ENCODE measurements at regions not wholly inside any gene's neighbourhood (a gene's known extent, or its start where the extent isn't known, plus 50 kb on each side); places are given as distances from the start of the nearest gene placed in this dataset.
"Not testable (repeated sequence)": the region's sequence is repeated elsewhere in the genome, so short reads cannot be mapped to it uniquely, and the experiment has no call there.

DNA sequence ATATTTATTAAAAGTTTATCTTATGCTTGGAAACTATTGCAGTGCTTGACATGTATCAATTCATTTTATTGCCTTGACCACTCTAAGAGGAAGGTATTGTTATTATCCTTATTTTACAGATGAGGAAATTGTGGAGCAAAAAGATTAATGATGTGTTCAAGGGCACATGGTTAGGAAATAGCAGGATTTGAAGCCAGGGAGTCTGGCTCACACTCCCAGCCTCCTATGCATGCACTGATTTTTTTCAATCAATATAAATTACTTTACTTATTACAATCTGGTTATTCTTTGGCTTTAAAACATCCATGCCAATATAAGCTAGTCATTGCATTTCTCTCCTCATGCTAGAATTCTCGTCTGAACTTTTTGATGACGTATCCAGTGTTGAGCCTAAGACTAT, 94.2 kb upstream of the TBX5 start:
- Histone ChIP-seq H3K27ac (ENCODE audit: low read depth, low read length) (no peak overlapping the region), H3K4me3 (ENCODE audit: low read length) (no peak overlapping the region), H3K27me3 (ENCODE audit: control insufficient read depth, insufficient read depth, low read length) (peaks cover 4% of the 10 kb centered on the region), H3K4me1 (ENCODE audit: control insufficient read depth, insufficient read depth, low read length) (no peaks in the 10 kb centered on the region), H3K9ac (ENCODE audit: low read length) (no peak overlapping the region), H3K36me3 (ENCODE audit: control insufficient read depth, insufficient read depth, low read length) (no peaks in the 10 kb centered on the region)

DNA sequence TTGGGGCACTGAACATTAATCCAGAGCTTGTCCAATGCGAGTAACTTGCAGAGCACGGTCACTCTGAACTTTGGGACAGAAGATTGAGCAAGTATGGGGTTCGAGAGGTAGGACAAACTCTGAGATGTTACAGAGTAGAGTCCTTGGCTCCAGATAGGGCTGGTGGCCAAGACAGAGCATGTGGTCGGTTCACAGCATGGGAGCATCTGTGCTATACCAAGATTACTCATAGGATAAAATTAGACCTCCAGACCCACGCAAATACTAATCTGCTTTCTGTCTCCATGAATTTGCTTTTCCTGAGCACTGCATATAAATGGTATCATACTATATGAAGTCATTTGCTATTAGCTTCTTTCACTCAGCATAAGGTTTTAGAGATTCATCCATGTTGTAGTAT, 93.4 kb upstream of the TBX5 start:
- Histone ChIP-seq H3K27ac (ENCODE audit: low read depth, low read length) (no peak overlapping the region), H3K36me3 (ENCODE audit: control insufficient read depth, insufficient read depth, low read length) (no peaks in the 10 kb centered on the region), H3K4me3 (ENCODE audit: low read length) (no peak overlapping the region), H3K27me3 (ENCODE audit: control insufficient read depth, insufficient read depth, low read length) (peaks cover 4% of the 10 kb centered on the region), H3K4me1 (ENCODE audit: control insufficient read depth, insufficient read depth, low read length) (no peaks in the 10 kb centered on the region), H3K9ac (ENCODE audit: low read length) (no peak overlapping the region)

- Histone ChIP-seq H3K27ac (ENCODE audit: low read depth, low read length) (no peak overlapping the region), H3K4me3 (ENCODE audit: low read length) (no peak overlapping the region), H3K4me1 (ENCODE audit: control insufficient read depth, insufficient read depth, low read length) (no peaks in the 10 kb centered on the region), H3K9ac (ENCODE audit: low read length) (no peak overlapping the region), H3K27me3 (ENCODE audit: control insufficient read depth, insufficient read depth, low read length) (no peaks in the 10 kb centered on the region), H3K36me3 (ENCODE audit: control insufficient read depth, insufficient read depth, low read length) (no peaks in the 10 kb centered on the region)
These were observed 86.0 kb upstream of the TBX5 start for GRCh38 chr12:114491916-114492315.

- not testable (repeated sequence) for H3K4me1 ChIP-seq (ENCODE audit: control insufficient read depth, insufficient read depth, low read length); H3K27ac ChIP-seq (ENCODE audit: low read depth, low read length); H3K36me3 ChIP-seq (ENCODE audit: control insufficient read depth, insufficient read depth, low read length); H3K4me3 ChIP-seq (ENCODE audit: low read length); H3K9ac ChIP-seq (ENCODE audit: low read length)
- H3K27me3 ChIP-seq (ENCODE audit: control insufficient read depth, insufficient read depth, low read length) = peaks cover 11% of the 10 kb centered on the region
These were observed 79.0 kb upstream of the TBX5 start for GRCh38 chr12:114484822-114485459.

GRCh38 chr12:114483996-114484395, 78.1 kb upstream of the TBX5 start:
- Histone ChIP-seq H3K27me3 (ENCODE audit: control insufficient read depth, insufficient read depth, low read length) (peaks cover 14% of the 10 kb centered on the region), H3K4me1 (ENCODE audit: control insufficient read depth, insufficient read depth, low read length) (no peaks in the 10 kb centered on the region), H3K9ac (ENCODE audit: low read length) (no peak overlapping the region), H3K4me3 (ENCODE audit: low read length) (no peak overlapping the region), H3K36me3 (ENCODE audit: control insufficient read depth, insufficient read depth, low read length) (no peaks in the 10 kb centered on the region), H3K27ac (ENCODE audit: low read depth, low read length) (no peak overlapping the region)

DNA sequence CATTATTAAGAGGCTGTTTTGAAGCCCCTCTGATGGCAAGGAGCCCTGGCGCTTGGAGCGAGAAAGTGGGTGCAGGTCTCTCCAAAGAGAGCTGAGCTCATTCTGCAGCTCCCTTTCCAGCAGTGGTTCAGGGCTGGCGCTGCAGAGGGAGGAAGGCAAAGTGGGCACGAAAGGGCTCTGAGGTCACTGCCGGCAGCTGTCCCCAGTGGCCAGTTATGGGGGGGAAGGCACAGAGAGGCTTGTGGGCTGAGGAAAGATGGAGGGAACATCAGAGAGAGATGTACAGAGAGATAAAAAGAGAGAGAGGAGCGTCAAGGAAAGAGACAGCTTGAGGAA, 75.2 kb upstream of the TBX5 start:
- H3K4me1 ChIP-seq (ENCODE audit: control insufficient read depth, insufficient read depth, low read length) = no peaks in the 10 kb centered on the region
- H3K9ac ChIP-seq (ENCODE audit: low read length) = no peak overlapping the region
- H3K36me3 ChIP-seq (ENCODE audit: control insufficient read depth, insufficient read depth, low read length) = no peaks in the 10 kb centered on the region
- H3K4me3 ChIP-seq (ENCODE audit: low read length) = no peak overlapping the region
- H3K27me3 ChIP-seq (ENCODE audit: control insufficient read depth, insufficient read depth, low read length) = peaks cover 20% of the 10 kb centered on the region
- H3K27ac ChIP-seq (ENCODE audit: low read depth, low read length) = no peak overlapping the region

DNA sequence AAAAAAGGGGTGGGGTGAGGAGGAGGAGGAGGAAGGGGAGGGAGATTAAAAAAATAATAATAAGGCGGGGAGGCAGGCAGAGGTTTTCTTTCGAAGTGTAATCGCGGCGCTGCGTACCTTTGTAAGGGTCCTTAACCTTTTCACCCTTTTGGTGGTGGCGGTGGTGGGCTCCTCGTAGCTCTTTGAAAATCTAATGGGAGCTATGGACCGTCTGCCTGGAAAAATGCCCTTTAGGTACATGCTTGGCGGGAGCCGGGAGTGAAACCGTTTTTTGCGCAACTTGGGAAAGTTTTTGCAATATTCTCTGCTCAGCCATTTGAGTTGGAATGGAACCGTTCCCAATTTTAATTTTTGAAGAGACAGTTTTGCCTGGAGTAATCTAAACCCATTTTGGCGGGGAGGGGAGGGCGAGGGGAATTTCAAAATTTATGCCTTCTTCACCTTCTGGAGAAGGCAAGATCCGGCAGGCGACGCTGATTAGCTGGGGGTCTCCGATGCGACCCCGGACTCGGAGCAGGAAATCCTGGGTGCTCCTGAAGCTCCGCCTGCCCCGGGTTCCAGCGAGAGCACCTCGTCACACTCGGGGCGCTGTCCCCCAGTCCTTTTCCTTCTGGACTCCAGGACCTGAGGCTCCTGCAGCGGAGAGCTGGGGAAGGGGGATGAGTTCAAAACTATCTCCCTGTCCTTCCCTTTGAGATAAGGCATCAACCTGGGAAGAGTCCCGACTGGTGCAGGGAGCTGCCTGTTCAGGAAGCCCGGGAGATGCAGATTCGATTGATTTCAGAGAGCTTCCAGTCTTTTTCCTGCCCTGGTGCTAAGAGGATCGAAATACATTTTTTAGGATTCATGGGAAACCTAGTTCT, 74.6 kb upstream of the TBX5 start:
- H3K27ac ChIP-seq (ENCODE audit: low read depth, low read length) = no peak overlapping the region
- no peaks in the 10 kb centered on the region for H3K4me1 ChIP-seq (ENCODE audit: control insufficient read depth, insufficient read depth, low read length)
- peaks cover 20% of the 10 kb centered on the region for H3K27me3 ChIP-seq (ENCODE audit: control insufficient read depth, insufficient read depth, low read length)
- no peaks in the 10 kb centered on the region for H3K36me3 ChIP-seq (ENCODE audit: control insufficient read depth, insufficient read depth, low read length)
- peak overlapping the region; percentile 48 for H3K4me3 ChIP-seq (ENCODE audit: low read length)
- no peak overlapping the region for H3K9ac ChIP-seq (ENCODE audit: low read length)

- H3K27me3 ChIP-seq (ENCODE audit: control insufficient read depth, insufficient read depth, low read length) = peaks cover 20% of the 10 kb centered on the region
- H3K9ac ChIP-seq (ENCODE audit: low read length) = no peak overlapping the region
- H3K36me3 ChIP-seq (ENCODE audit: control insufficient read depth, insufficient read depth, low read length) = no peaks in the 10 kb centered on the region
- no peak overlapping the region for H3K27ac ChIP-seq (ENCODE audit: low read depth, low read length)
- no peaks in the 10 kb centered on the region for H3K4me1 ChIP-seq (ENCODE audit: control insufficient read depth, insufficient read depth, low read length)
- peak overlapping the region; percentile 12 for H3K4me3 ChIP-seq (ENCODE audit: low read length)
These were observed 73.9 kb upstream of the TBX5 start for GRCh38 chr12:114479831-114480230.

DNA sequence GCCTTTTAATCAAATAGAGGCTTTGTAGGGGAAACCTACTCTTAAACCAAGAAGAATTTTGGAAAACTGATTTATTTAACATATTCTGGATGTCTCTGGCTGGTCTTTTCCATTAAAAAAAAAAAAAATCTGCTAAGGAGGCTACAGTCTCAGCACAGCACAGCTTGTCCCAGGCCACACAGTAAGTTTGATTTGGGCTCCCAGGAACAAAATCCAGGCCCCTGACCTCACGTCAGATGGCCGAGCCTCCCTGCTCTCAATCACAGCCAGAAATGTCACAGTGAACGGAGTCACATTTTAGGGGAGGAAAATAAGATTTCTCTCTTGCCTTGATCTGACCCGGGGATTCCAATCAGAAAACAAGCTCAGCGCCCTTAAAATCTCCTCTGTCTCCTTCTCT, 72.9 kb upstream of the TBX5 start:
- no peak overlapping the region for H3K4me3 ChIP-seq (ENCODE audit: low read length)
- peaks cover 20% of the 10 kb centered on the region for H3K27me3 ChIP-seq (ENCODE audit: control insufficient read depth, insufficient read depth, low read length)
- no peak overlapping the region for H3K27ac ChIP-seq (ENCODE audit: low read depth, low read length)
- H3K4me1 ChIP-seq (ENCODE audit: control insufficient read depth, insufficient read depth, low read length) = no peaks in the 10 kb centered on the region
- no peaks in the 10 kb centered on the region for H3K36me3 ChIP-seq (ENCODE audit: control insufficient read depth, insufficient read depth, low read length)
- H3K9ac ChIP-seq (ENCODE audit: low read length) = no peak overlapping the region

GRCh38 chr12:114477989-114478395, 72.0 kb upstream of the TBX5 start:
- no peak overlapping the region for H3K9ac ChIP-seq (ENCODE audit: low read length)
- peaks cover 20% of the 10 kb centered on the region for H3K27me3 ChIP-seq (ENCODE audit: control insufficient read depth, insufficient read depth, low read length)
- H3K27ac ChIP-seq (ENCODE audit: low read depth, low read length) = no peak overlapping the region
- no peaks in the 10 kb centered on the region for H3K36me3 ChIP-seq (ENCODE audit: control insufficient read depth, insufficient read depth, low read length)
- H3K4me3 ChIP-seq (ENCODE audit: low read length) = no peak overlapping the region
- H3K4me1 ChIP-seq (ENCODE audit: control insufficient read depth, insufficient read depth, low read length) = no peaks in the 10 kb centered on the region

DNA sequence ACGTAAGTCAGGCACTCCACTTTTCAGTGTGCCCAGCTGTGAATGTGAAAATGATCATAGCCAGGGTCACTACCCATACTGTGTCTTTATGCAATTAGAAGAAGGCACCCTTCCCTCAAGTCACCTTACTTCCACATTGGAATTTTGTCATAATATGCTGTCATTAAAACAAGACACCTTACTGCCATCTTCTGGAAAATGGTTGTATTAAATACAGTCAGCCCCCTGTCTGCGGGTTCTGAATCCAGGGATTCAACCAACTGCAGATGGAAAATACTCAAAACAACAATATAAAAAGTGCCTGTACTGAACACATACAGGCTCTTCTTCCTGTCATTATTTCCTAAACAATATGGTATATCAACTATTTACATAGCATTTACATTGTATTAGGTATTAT, 70.2 kb upstream of the TBX5 start:
- H3K9ac ChIP-seq (ENCODE audit: low read length) = no peak overlapping the region
- no peak overlapping the region for H3K27ac ChIP-seq (ENCODE audit: low read depth, low read length)
- no peaks in the 10 kb centered on the region for H3K36me3 ChIP-seq (ENCODE audit: control insufficient read depth, insufficient read depth, low read length)
- no peak overlapping the region for H3K4me3 ChIP-seq (ENCODE audit: low read length)
- H3K27me3 ChIP-seq (ENCODE audit: control insufficient read depth, insufficient read depth, low read length) = peaks cover 14% of the 10 kb centered on the region
- H3K4me1 ChIP-seq (ENCODE audit: control insufficient read depth, insufficient read depth, low read length) = no peaks in the 10 kb centered on the region

- Histone ChIP-seq H3K4me1 (ENCODE audit: control insufficient read depth, insufficient read depth, low read length) (no peaks in the 10 kb centered on the region), H3K9ac (ENCODE audit: low read length) (no peak overlapping the region), H3K27me3 (ENCODE audit: control insufficient read depth, insufficient read depth, low read length) (peaks cover 4% of the 10 kb centered on the region), H3K4me3 (ENCODE audit: low read length) (no peak overlapping the region), H3K36me3 (ENCODE audit: control insufficient read depth, insufficient read depth, low read length) (no peaks in the 10 kb centered on the region), H3K27ac (ENCODE audit: low read depth, low read length) (no peak overlapping the region)
These were observed 67.8 kb upstream of the TBX5 start for GRCh38 chr12:114473717-114474116.

DNA sequence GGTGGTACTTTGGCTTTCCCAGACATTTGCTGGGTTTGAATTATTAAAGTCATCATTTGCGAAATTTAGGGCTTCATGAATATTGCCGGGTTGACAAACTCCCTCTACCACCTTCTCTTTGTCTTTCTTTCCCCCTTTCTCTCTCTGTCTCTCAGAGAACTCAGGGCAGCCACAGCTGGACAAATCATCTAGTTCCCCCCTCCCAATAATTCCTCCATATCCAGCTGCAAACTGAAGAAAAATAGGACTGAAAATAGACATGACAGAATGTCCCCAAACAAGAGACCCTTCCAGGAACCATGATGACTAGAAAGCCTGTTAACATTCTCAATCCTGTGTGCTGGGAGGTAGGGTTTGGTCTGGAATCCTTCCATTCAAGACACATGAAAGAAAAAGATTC, 67.1 kb upstream of the TBX5 start:
- no peaks in the 10 kb centered on the region for H3K4me1 ChIP-seq (ENCODE audit: control insufficient read depth, insufficient read depth, low read length)
- H3K27ac ChIP-seq (ENCODE audit: low read depth, low read length) = no peak overlapping the region
- H3K4me3 ChIP-seq (ENCODE audit: low read length) = no peak overlapping the region
- no peaks in the 10 kb centered on the region for H3K36me3 ChIP-seq (ENCODE audit: control insufficient read depth, insufficient read depth, low read length)
- no peaks in the 10 kb centered on the region for H3K27me3 ChIP-seq (ENCODE audit: control insufficient read depth, insufficient read depth, low read length)
- H3K9ac ChIP-seq (ENCODE audit: low read length) = no peak overlapping the region
